MM.1S (cell line): ENCODE measurements at regions not wholly inside any gene's neighbourhood (a gene's known extent, or its start where the extent isn't known, plus 50 kb on each side); places are given as distances from the start of the nearest gene placed in this dataset.

Experiments used
- EZH2 ChIP-seq: fragments of 300-600 bp; sonication (generic); optimal IDR thresholded peaks from 2 replicates; pipeline ENCODE3; 2017; ENCODE audit warnings: low read depth, mild to moderate bottlenecking, antibody characterized with exemption, low read length, mixed read lengths
- EZH2phosphoT487 ChIP-seq: fragments of 300-600 bp; sonication (generic); IDR thresholded peaks from 2 replicates; pipeline ENCODE4 v1.6.1; 2018; ENCODE audit warnings: antibody characterized with exemption, low read length
- TF ChIP-seq, protein P1 (sequence below): fragments of 300-600 bp; sonication (generic); IDR thresholded peaks from 2 replicates; pipeline ENCODE4 v1.5.1; 2016; ENCODE audit warnings: antibody characterized with exemption, low read length, mixed read lengths

DNA sequence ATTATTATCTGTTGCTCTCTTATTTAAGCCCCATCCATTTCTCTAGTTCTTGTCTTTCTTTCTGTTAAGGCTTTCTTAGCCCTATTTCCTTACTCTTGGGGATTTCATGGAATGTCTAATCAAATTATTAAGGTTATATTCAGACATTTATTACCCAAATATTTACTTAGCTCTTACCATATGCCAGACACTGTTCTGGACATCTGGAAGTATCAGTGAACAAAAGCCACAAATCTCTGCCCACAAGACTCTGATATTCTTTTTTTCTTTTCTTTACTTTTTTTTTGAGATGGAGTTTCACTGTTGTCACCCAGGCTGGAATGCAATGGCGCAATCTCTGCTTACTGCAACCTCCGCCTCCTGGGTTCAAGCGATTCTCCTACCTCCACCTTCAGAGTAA, 74.3 kb upstream of the NBL1 start:
- TF ChIP-seq, protein P1, sequence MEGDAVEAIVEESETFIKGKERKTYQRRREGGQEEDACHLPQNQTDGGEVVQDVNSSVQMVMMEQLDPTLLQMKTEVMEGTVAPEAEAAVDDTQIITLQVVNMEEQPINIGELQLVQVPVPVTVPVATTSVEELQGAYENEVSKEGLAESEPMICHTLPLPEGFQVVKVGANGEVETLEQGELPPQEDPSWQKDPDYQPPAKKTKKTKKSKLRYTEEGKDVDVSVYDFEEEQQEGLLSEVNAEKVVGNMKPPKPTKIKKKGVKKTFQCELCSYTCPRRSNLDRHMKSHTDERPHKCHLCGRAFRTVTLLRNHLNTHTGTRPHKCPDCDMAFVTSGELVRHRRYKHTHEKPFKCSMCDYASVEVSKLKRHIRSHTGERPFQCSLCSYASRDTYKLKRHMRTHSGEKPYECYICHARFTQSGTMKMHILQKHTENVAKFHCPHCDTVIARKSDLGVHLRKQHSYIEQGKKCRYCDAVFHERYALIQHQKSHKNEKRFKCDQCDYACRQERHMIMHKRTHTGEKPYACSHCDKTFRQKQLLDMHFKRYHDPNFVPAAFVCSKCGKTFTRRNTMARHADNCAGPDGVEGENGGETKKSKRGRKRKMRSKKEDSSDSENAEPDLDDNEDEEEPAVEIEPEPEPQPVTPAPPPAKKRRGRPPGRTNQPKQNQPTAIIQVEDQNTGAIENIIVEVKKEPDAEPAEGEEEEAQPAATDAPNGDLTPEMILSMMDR: no peak
- TF ChIP-seq EZH2 (no peak), EZH2phosphoT487 (no peak)
